Stimulated activated memory B cell treated with anti-CD40 and anti-IgM and Interleukin-4, amounts not matched to agents 10 μg/mL and 1 μg/mL and 100 μg/mL, for 72 hours (primary cell): ENCODE measurements at regions not wholly inside any gene's neighbourhood (a gene's known extent, or its start where the extent isn't known, plus 50 kb on each side); places are given as distances from the start of the nearest gene placed in this dataset.

ENCODE experiments used
- ATAC-seq: fragments of 150-1000 bp; cut with Tn5 transposase; 2 replicates; pipeline ENCODE4 v1.10.0; 2021
- H3K27ac Mint-ChIP-seq: one replicate; pipeline ENCODE4 v1.8.0; 2022; ENCODE audit warnings: mild to moderate bottlenecking, mixed read lengths
- H3K27me3 Mint-ChIP-seq: one replicate; pipeline ENCODE4 v1.8.0; 2022; ENCODE audit warnings: mixed read lengths
- H3K36me3 Mint-ChIP-seq: one replicate; pipeline ENCODE4 v1.8.0; 2022; ENCODE audit warnings: mixed read lengths
- H3K4me1 Mint-ChIP-seq: one replicate; pipeline ENCODE4 v1.8.0; 2022; ENCODE audit warnings: mixed read lengths
- H3K4me3 Mint-ChIP-seq: one replicate; pipeline ENCODE4 v1.8.0; 2022; ENCODE audit warnings: mild to moderate bottlenecking, moderate library complexity, mixed read lengths
- H3K9me3 Mint-ChIP-seq: one replicate; pipeline ENCODE4 v1.8.0; 2022; ENCODE audit warnings: mixed read lengths

DNA sequence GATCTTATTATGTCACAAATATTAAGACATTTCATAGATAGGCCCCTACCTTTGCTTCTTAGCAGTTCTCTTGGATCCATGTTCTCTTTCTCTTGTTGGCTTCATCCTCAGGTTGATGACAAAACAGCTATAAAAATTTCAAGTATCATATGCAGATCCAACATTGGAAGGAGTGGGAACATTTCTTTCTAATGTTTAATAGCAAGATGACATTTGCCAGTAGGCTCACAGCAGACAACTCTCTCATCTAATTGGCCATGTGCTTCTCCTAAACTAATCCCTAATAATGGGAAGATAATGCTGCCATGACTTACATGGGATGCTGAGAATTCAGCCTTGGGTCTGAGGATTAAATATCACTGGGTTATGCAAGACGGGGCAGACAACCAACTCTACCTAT, 485.5 kb upstream of the SEMA6A start:
- Mint-ChIP-seq H3K36me3 (no peaks in the 10 kb centered on the region), H3K27me3 (no peaks in the 10 kb centered on the region), H3K4me3 (no peak overlapping the region), H3K27ac (no peak overlapping the region), H3K4me1 (no peaks in the 10 kb centered on the region), H3K9me3 (no peaks in the 10 kb centered on the region)
- no peak for ATAC-seq

DNA sequence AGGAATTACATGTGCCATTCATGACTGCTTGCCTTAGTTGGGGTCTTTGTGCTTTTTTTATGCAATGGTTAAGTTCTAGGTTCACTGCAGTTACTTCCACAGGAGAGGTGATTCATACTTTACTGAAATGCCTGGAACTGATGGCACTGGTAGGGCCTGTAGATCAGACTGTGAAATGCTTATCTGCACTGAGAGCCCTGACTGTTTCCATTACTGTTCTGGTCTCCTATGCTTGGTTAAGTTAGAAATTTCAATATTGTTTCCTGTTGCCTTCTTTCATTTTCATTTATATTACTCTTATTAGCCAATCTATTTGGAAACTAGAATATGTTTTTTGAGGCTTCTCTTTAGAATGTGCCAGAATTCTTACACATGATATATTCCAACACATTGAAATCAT, 484.1 kb upstream of the SEMA6A start:
- Mint-ChIP-seq H3K36me3 (no peaks in the 10 kb centered on the region), H3K27me3 (no peaks in the 10 kb centered on the region), H3K9me3 (no peaks in the 10 kb centered on the region), H3K4me1 (no peaks in the 10 kb centered on the region), H3K4me3 (no peak overlapping the region), H3K27ac (no peak overlapping the region)
- ATAC-seq: no peak

DNA sequence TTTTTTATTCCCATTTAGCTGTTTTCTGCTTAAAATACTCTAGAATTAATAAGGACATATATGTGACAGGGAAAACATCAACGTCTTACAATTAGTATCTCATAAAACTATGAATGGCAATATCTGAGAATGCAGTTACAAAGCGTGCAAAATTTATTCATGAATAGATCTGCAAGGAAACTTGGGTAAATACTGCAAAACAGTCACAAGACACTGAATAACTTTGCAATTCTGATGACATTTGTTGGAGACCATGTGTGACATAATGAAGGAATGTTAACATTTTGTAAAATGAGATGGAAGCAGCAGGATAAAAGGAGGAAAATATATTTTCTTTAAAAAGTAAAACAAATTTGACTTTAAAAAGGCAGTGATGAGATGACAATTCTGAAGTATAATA, 480.9 kb upstream of the SEMA6A start:
- ATAC-seq: no peak
- H3K27ac Mint-ChIP-seq: no peak overlapping the region
- H3K27me3 Mint-ChIP-seq: no peaks in the 10 kb centered on the region
- H3K4me1 Mint-ChIP-seq: no peaks in the 10 kb centered on the region
- no peaks in the 10 kb centered on the region for H3K36me3 Mint-ChIP-seq
- H3K4me3 Mint-ChIP-seq: no peak overlapping the region
- H3K9me3 Mint-ChIP-seq: peaks cover 3% of the 10 kb centered on the region

DNA sequence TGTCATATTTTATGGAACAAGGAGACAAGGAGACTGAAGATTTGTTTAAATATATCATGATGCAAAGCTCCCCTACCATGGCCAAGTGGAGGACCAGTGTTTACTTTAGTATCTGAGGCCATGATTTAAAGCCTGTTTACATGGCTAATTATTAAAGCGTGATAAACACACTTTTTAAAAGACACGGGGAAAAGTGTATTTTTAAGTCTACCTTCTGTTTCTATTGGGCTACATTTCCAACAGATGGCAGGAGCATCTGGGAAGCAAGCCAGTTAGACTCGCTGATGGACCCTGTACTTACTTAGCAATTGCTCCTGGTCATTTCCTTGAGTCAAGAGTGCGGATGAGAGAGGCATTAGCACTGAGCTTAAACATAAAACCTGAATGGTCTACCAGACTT, 480.3 kb upstream of the SEMA6A start:
- ATAC-seq: no peak
- Mint-ChIP-seq H3K36me3 (no peaks in the 10 kb centered on the region), H3K27me3 (no peaks in the 10 kb centered on the region), H3K27ac (no peak overlapping the region), H3K4me3 (no peak overlapping the region), H3K9me3 (peaks cover 3% of the 10 kb centered on the region), H3K4me1 (no peaks in the 10 kb centered on the region)

DNA sequence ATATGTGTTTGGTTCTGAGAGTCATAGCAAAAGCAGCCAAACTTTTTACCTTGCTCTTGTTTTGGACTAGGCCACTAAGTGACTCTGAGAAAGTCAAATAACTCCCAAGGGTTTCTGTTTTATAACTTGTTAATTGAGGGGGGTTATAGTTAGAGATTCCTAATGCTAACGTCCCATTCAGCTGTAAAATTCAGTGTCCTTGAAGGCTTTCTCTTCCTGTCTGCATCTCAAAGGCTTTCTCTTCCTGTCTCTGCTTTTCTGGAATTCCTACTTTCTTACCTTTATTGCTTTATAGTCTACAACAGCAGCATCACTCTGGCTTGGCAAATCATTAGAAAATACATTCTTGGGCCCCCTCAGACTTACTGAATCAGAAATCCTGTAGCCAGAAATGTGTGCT, 479.5 kb upstream of the SEMA6A start:
- H3K4me1 Mint-ChIP-seq: no peaks in the 10 kb centered on the region
- no peak overlapping the region for H3K27ac Mint-ChIP-seq
- no peak for ATAC-seq
- no peaks in the 10 kb centered on the region for H3K27me3 Mint-ChIP-seq
- H3K9me3 Mint-ChIP-seq: peaks cover 3% of the 10 kb centered on the region
- H3K4me3 Mint-ChIP-seq: no peak overlapping the region
- no peaks in the 10 kb centered on the region for H3K36me3 Mint-ChIP-seq

DNA sequence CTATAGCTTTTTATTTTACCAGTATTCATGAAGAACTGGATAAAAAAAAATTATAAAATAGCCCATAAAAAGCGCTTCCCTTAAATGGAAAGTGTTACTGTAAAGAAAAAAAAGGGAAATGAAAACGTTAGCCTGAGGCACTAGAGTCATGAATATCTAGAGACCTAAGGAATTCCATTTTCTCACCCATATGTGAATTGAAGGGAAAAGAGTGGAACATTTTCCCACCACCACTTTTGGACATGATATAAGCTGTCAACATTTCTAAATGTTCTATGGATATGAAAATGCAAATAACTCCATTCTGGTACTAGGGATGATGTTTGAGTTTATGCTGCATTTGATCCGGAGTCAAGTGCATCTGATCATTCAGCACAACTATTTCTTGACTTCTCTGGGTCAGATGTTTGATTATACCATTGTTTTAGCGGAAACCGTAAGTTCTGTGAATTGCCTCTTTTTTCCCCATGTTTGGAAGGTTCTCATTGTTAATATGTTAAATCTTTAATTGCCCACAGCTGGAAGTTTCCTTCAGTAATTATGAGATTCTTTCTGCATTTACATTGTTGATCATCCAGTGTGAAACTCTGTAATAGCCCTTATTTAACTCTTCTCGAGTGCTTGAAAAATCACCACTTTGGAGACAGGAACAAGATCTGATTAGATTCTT, 467.4 kb upstream of the SEMA6A start:
- Mint-ChIP-seq H3K27ac (no peak overlapping the region), H3K4me1 (no peaks in the 10 kb centered on the region), H3K27me3 (no peaks in the 10 kb centered on the region), H3K9me3 (no peaks in the 10 kb centered on the region), H3K36me3 (no peaks in the 10 kb centered on the region), H3K4me3 (no peak overlapping the region)
- ATAC-seq: no peak

DNA sequence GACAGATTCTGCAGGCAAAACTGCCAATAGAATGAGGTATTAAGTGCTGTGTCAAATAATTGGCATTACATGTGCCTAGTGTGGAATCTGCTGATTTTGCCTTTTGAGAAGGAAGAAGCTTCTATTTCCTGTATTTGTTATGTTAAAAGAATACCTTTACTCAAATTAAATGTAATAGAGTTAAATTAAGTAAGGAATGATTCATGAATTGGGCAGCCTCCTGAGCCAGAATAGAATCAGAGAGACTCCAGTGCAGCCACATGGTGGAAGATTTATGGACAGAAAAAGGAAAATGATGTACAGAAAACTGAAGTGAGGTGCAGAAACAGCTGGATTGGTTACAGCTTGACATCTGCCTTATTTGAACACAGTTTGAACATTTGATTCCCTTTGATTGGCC, 464.4 kb upstream of the SEMA6A start:
- H3K27me3 Mint-ChIP-seq: peaks cover 9% of the 10 kb centered on the region
- no peak for ATAC-seq
- H3K4me1 Mint-ChIP-seq: no peaks in the 10 kb centered on the region
- no peak overlapping the region for H3K4me3 Mint-ChIP-seq
- H3K27ac Mint-ChIP-seq: no peak overlapping the region
- H3K9me3 Mint-ChIP-seq: no peaks in the 10 kb centered on the region
- H3K36me3 Mint-ChIP-seq: no peaks in the 10 kb centered on the region

DNA sequence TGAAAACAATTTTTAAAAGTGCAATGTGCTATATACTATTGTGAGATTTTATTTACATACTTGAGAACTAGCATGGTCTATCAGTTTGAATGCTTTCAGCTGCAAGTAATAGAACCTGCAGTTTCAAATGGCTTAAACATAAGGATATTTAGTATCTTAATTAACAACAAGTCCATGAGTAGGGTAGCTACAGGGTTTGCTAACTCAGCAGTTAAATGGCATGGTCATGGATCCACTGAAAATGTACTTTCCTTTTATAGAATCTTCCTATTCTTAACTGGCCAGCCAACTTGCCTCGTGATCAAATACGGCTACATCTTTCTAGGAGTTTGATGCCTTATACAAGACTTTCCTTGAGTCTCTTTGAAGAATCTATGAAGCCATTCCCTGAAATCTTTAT, 452.8 kb upstream of the SEMA6A start:
- no peak for ATAC-seq
- Mint-ChIP-seq H3K27me3 (no peaks in the 10 kb centered on the region), H3K36me3 (no peaks in the 10 kb centered on the region), H3K9me3 (no peaks in the 10 kb centered on the region), H3K27ac (no peak overlapping the region), H3K4me3 (no peak overlapping the region), H3K4me1 (no peaks in the 10 kb centered on the region)

DNA sequence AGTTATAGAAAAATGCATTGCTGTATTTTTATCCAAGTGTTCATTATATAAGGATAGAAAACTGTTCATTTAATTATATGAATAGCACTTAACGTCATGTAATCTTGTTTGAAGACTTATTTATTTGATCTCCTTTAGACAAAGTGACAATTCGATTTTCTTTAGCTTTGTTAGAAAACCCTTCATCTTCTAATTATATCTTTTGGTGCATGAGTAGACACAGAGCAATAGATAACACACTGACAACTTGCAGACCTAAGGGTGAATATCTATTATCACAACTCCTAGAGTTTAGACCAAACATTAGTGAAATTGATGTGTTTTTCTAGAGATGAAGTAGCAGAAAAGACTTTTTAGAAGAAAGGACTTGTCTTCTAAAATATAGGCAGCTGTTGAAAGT, 446.4 kb upstream of the SEMA6A start:
- Mint-ChIP-seq H3K4me1 (no peaks in the 10 kb centered on the region), H3K27me3 (no peaks in the 10 kb centered on the region), H3K27ac (no peak overlapping the region), H3K9me3 (no peaks in the 10 kb centered on the region), H3K4me3 (no peak overlapping the region), H3K36me3 (no peaks in the 10 kb centered on the region)
- no peak for ATAC-seq

DNA sequence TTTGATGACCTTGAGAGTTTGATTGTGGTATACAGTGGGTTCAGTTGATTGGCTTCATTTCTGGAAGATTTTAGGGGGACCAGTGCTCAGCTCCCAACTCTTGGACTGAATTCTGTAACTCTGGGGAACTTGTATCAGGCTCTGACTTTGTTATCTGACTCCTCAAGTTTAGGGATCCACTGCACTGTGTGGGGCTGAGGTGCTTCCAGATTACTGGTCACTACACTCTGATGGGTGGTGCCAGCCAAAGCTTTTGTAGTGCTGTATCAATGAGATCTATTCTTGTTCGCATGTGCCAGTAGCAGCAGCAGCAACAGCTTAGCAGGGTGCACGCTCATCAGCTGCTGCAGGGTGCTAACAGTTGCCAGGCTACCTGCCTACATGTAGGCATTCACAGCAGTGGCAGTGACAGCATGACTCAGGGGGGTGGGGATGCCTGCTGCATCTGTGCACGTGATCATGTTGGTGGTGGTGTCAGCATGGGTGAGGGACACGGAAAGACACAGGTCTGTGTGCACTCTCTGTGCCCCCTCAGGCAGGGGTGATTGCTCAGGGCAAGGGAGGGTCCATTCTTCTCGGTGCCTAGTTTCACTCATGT, 438.8 kb upstream of the SEMA6A start:
- peak; percentile 51 for ATAC-seq
- Mint-ChIP-seq H3K36me3 (no peaks in the 10 kb centered on the region), H3K4me3 (no peak overlapping the region), H3K27ac (no peak overlapping the region), H3K9me3 (peaks cover 3% of the 10 kb centered on the region), H3K4me1 (no peaks in the 10 kb centered on the region), H3K27me3 (no peaks in the 10 kb centered on the region)

DNA sequence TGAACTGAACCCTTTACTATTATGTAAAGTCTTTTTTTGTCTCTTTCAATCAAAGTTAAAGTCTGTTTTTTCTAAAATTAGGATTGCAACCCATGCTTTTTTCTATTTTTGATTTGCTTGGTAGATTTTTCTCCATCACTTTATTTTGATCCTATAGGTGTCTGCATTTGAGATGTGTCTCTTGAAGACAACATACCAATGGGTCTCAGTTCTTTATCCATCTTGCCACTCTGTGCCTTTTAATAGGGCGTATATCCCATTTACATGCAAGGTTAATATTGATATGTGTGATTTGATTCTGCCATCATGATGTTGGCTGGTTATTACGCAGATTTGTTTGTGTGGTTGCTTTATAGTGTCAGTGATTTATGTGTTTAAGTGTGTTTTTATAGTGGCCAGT, 436.0 kb upstream of the SEMA6A start:
- Mint-ChIP-seq H3K27me3 (no peaks in the 10 kb centered on the region), H3K9me3 (peaks cover 3% of the 10 kb centered on the region), H3K4me3 (no peak overlapping the region), H3K36me3 (no peaks in the 10 kb centered on the region), H3K4me1 (no peaks in the 10 kb centered on the region), H3K27ac (no peak overlapping the region)
- no peak for ATAC-seq

DNA sequence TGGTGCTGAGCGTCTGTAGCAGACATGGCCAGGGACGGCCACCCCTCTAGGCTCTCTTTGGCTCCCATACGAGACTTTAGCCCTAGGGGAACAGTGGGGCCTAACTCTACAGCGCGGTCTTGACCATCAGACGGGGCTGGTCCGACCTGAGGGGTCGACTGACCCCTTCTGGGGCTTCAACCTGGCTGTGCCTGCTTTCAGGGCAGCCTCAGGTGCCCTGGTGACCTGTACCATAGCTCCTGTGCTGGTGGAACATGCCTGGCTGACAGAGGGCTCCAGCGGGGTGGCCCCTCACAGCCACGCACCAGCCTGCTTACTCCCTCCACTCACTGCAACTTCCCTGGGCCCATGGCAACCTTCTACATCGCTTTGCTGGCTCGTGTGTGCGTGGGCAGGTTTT, 423.4 kb upstream of the SEMA6A start:
- ATAC-seq: no peak
- Mint-ChIP-seq H3K27me3 (no peaks in the 10 kb centered on the region), H3K4me1 (no peaks in the 10 kb centered on the region)

DNA sequence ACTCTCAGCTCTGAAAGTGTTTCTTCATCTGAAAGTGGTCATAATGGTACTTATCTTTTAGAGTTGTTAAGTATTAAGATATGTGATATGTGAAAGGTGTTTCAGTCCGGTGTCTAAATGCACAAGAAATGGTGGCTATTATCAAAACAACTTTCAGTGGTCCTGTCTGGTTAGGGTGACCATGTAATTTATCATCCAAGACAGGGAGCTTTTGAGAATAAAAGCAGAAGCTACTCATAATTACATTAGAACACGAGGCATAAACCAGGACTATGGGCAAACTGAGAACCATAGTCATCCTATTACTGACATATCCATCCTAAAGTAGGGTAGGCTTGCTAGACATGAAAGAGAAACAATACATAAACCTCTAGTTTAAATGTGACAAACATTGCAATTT, 418.1 kb upstream of the SEMA6A start:
- Mint-ChIP-seq H3K27me3 (no peaks in the 10 kb centered on the region), H3K9me3 (no peaks in the 10 kb centered on the region), H3K36me3 (no peaks in the 10 kb centered on the region), H3K4me1 (no peaks in the 10 kb centered on the region), H3K4me3 (no peak overlapping the region), H3K27ac (no peak overlapping the region)
- no peak for ATAC-seq

More for the DNA sequence above, 423.4 kb upstream of the SEMA6A start:
- Mint-ChIP-seq H3K9me3 (no peaks in the 10 kb centered on the region), H3K27ac (no peak overlapping the region), H3K4me3 (no peak overlapping the region), H3K36me3 (no peaks in the 10 kb centered on the region)

DNA sequence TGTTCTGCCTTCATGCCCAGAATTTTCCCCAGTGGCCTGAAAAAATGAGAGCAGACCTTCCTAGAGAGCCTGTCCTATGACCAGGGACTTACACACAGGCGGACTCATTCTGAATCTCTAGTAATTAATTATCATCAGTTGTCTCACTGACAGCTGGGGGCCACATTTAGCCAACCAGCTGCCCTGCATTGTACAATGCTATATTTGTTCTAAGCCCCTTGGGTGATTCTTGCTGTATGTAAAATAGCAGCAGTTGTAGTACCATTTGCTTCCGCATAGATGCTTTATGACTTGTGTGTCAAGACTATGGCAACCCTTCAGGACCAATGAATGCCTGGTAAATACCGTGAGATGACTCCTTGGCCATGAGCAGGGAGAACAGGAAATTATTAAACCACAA, 415.4 kb upstream of the SEMA6A start:
- no peaks in the 10 kb centered on the region for H3K4me1 Mint-ChIP-seq

DNA sequence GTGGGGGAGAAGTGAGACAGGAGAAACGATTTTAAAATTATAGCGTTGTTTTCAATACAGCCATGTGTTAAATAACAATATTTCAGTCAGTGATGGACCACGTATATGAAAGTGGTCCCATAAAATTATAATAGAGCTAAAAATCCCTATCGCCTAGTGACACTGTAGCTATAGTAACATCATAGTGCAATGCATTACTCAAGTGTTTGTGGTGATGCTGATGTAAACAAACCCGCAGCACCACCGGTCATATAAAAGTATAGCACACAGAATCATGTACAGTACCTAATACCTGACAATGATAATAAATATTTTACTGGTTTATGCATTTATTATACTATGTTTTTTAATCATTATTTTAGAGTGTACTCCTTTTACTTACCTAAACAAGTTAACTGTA, 407.4 kb upstream of the SEMA6A start:
- ATAC-seq: no peak
- Mint-ChIP-seq H3K36me3 (no peaks in the 10 kb centered on the region), H3K9me3 (peaks cover 3% of the 10 kb centered on the region)

More for the DNA sequence above, 415.4 kb upstream of the SEMA6A start:
- Mint-ChIP-seq H3K27ac (no peak overlapping the region), H3K4me3 (no peak overlapping the region), H3K36me3 (no peaks in the 10 kb centered on the region), H3K9me3 (no peaks in the 10 kb centered on the region), H3K27me3 (no peaks in the 10 kb centered on the region)
- ATAC-seq: no peak

DNA sequence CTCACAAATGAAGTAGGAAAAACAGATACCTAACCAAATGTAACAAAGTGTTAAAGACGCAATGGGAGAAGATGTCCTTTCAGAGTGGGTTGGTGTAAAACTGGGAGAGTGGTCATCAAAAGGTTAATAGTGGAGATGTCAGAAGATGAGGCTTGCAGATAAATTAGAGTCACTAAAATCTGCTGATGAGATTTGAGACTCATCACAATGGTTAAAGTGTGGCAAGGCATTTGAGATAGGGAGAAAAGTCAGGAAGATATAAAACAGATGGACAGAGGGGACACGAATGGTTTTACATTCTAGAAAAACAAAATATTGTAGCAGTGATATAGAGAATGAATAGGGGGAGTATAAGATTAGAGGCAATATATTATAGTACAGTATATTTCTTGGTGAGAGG, 406.0 kb upstream of the SEMA6A start:
- Mint-ChIP-seq H3K27me3 (no peaks in the 10 kb centered on the region), H3K9me3 (peaks cover 3% of the 10 kb centered on the region), H3K27ac (no peak overlapping the region), H3K36me3 (no peaks in the 10 kb centered on the region), H3K4me1 (no peaks in the 10 kb centered on the region), H3K4me3 (no peak overlapping the region)
- no peak for ATAC-seq

More for the DNA sequence above, 407.4 kb upstream of the SEMA6A start:
- Mint-ChIP-seq H3K4me3 (no peak overlapping the region), H3K27ac (no peak overlapping the region), H3K27me3 (no peaks in the 10 kb centered on the region), H3K4me1 (no peaks in the 10 kb centered on the region)
